Aorta (tissue), 5 donors: ENCODE measurements at regions not wholly inside any gene's neighbourhood (a gene's known extent, or its start where the extent isn't known, plus 50 kb on each side); places are given as distances from the start of the nearest gene placed in this dataset.

Source experiments
- ATAC-seq: fragments of 200-7000 bp; cut with Tn5 transposase; one replicate; pipeline ENCODE4 v1.9.1; 2022; ENCODE audit warnings: moderate library complexity; ENCODE audit not compliant: low FRiP score
- DNase-seq, 2 donors: peaks; one replicate each; pipeline ENCODE4 v3.0.0-alpha.2; 2020
- H3K27ac ChIP-seq, 2 donors: one replicate each; pipeline ENCODE4 v1.5.1; 2013; ENCODE audit warnings: low read length in 2 of 2, mild to moderate bottlenecking in 2 of 2, moderate library complexity in 2 of 2, control low read depth in 1 of 2, inconsistent platforms in 1 of 2, low read depth in 1 of 2
- H3K27me3 ChIP-seq, 2 donors: one replicate each; pipeline ENCODE4 v1.6.1; 2013; ENCODE audit warnings: control low read depth in 1 of 2, low read length in 1 of 2, mild to moderate bottlenecking in 1 of 2, moderate library complexity in 1 of 2; ENCODE audit not compliant: insufficient read depth in 2 of 2, control insufficient read depth in 1 of 2
- H3K36me3 ChIP-seq, 2 donors: one replicate each; pipeline ENCODE4 v1.6.1; 2013; ENCODE audit warnings: control low read depth in 1 of 2, low read length in 1 of 2, mild to moderate bottlenecking in 1 of 2; ENCODE audit not compliant: insufficient read depth in 2 of 2, control insufficient read depth in 1 of 2
- H3K4me1 ChIP-seq, 2 donors: one replicate each; pipeline ENCODE4 v1.6.1; 2013; ENCODE audit warnings: low read length in 2 of 2, control low read depth in 1 of 2, mild to moderate bottlenecking in 1 of 2, moderate library complexity in 1 of 2; ENCODE audit not compliant: insufficient read depth in 2 of 2, control insufficient read depth in 1 of 2
- H3K4me3 ChIP-seq, 2 donors: one replicate each; pipeline ENCODE4 v1.5.1; 2013; ENCODE audit warnings: low read length in 2 of 2, control low read depth in 1 of 2, mild to moderate bottlenecking in 1 of 2
- H3K9me3 ChIP-seq: one replicate; pipeline ENCODE4 v1.6.1; 2013; ENCODE audit warnings: mild to moderate bottlenecking, low read length; ENCODE audit not compliant: control insufficient read depth
- WGBS, 2 donors: extraction: QIAGEN DNeasy Blood & Tissue Kit; methylation state at CpG; one replicate each; pipeline ENCODE4 v1.1.7; 2013; 5-methylcytosine and 5-hydroxymethylcytosine counted together
- intact Hi-C, 2 donors: fragments of 100-400 bp; cut with DNase I; formaldehyde crosslinking; loops; one replicate each; pipeline versions ENCODE4 v1.14.2 to v1.15.0; 2022
- donor health status: healthy with polysubstance abuse.
- donor health status: Bipolar disorder and iron deficiency.
- donor health status: DM: no; HTN: no; CAD: no.
- donor health status: DM: no; HTN: no; CAD: no.
- donor health status: DM: yes; HTN: yes; CAD: no.

DNA sequence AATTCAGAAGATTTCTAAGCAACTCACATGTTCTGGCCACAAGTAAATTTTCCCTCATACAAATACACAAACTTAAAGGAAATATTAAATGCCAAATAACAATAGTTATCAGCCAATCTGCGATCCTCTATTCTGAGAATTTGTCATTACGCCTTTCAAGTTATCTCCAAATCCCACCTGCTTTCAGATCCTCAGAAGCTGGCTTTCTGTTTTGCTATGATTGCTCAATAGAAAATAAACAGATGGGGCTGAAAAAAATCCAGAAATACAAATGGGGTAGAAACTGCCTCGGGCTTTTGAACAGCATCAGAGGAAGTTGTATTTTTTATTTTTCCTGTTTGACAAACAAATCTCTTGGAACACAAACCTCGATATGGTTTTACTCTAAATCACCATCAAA is 74.0 kb upstream of the CNTN4 start:
- Histone ChIP-seq H3K27ac (no peak overlapping the region), H3K4me1 (no peaks in the 10 kb centered on the region), H3K9me3 (no peaks in the 10 kb centered on the region), H3K36me3 (no peaks in the 10 kb centered on the region), H3K27me3 (no peaks in the 10 kb centered on the region), H3K4me3 (no peak overlapping the region)
- DNase-seq (no peak), ATAC-seq (no peak)
- WGBS, 2 donors = 78 to 81% methylated on average over 4 of the region's 4 CpGs
- intact Hi-C loops = no loop called here

DNA sequence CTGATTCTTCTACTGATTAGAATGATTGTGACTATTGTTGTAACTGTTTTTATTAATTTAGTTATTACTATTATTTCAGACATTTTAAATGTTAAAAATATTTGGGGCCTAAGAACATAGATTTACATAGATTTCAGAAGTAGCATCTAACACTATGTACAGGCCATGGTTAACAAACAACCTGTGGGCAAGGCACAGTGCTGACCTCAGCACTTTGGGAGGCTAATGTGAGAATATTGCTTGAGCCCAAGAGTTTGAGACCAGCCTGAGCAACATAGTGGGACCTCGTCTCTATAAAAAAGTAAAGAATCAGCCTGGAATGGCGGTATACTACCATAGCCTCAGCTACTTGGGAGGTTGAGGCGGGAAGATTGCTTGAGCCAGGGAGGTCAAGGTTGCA is 69.1 kb upstream of the CNTN4 start:
- H3K4me3 ChIP-seq = no peak overlapping the region
- 97 to 98% methylated on average over 3 of the region's 3 CpGs for WGBS, 2 donors
- no peaks in the 10 kb centered on the region for H3K9me3 ChIP-seq
- no peak overlapping the region for H3K27ac ChIP-seq
- no peaks in the 10 kb centered on the region for H3K27me3 ChIP-seq
- no peaks in the 10 kb centered on the region for H3K4me1 ChIP-seq
- intact Hi-C loops = no loop called here
- DNase-seq = no peak
- ATAC-seq = no peak
- H3K36me3 ChIP-seq = no peaks in the 10 kb centered on the region

DNA sequence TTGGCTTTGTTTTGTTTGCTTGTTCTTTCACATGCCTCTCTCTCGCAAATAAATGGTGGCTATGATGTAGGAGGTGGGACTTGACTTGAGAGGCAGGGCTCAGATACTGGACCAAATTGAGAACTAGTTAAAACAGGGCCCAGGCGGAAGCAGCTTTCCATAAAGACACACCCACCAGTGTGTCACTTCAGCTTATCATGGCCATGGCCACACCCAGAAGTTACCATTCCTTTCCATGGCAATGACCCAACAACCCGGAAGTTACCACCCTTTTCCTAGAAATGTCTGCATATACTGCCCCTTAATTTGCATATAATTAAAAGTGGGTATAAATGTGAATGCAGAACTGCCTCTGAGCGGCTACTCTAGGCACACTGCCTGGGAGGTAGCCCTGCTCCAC is 62.6 kb upstream of the CNTN4 start:
- Histone ChIP-seq H3K9me3 (no peaks in the 10 kb centered on the region), H3K4me1 (no peaks in the 10 kb centered on the region), H3K27me3 (no peaks in the 10 kb centered on the region), H3K36me3 (no peaks in the 10 kb centered on the region), H3K4me3 (no peak overlapping the region), H3K27ac (no peak overlapping the region)
- intact Hi-C loops = no loop called here
- ATAC-seq (no peak), DNase-seq (no peak)
- WGBS, 2 donors = 93% methylated on average over 4 of the region's 4 CpGs

GRCh38 chr3:2041931-2042330 is 56.7 kb upstream of the CNTN4 start:
- 56 to 66% methylated on average over 3 of the region's 3 CpGs for WGBS, 2 donors
- ATAC-seq (no peak), DNase-seq (no peak)
- Histone ChIP-seq H3K36me3 (no peaks in the 10 kb centered on the region), H3K4me1 (no peaks in the 10 kb centered on the region), H3K27me3 (no peaks in the 10 kb centered on the region), H3K4me3 (no peak overlapping the region), H3K27ac (no peak overlapping the region), H3K9me3 (no peaks in the 10 kb centered on the region)
- intact Hi-C loops = no loop called here
